Thoracic aorta (tissue), 2 donors: ENCODE measurements at regions not wholly inside any gene's neighbourhood (a gene's known extent, or its start where the extent isn't known, plus 50 kb on each side); places are given as distances from the start of the nearest gene placed in this dataset.

Experiments used
- ATAC-seq: fragments of 150-250 bp; one replicate; pipeline ENCODE4 v1.8.0; 2017; ENCODE audit warnings: low read depth; ENCODE audit not compliant: insufficient number of reproducible peaks, low FRiP score
- DNase-seq: peaks from one replicate; pipeline ENCODE4 v3.0.0-alpha.2; 2020; ENCODE audit warnings: low spot score
- H3K27ac ChIP-seq, 2 donors: fragments of 200-600 bp; sonication (generic); 1 replicate in 1 of 2; 2 replicates in 1 of 2; pipeline ENCODE4 v1.5.1; 2016; ENCODE audit warnings: mild to moderate bottlenecking in 2 of 2, moderate library complexity in 2 of 2
- H3K27me3 ChIP-seq: fragments of 200-600 bp; sonication (generic); replicated peaks from 2 replicates; pipeline ENCODE4 v1.6.0; 2016; ENCODE audit warnings: mild to moderate bottlenecking; ENCODE audit not compliant: insufficient read depth
- H3K36me3 ChIP-seq: fragments of 200-600 bp; sonication (generic); one replicate; pipeline ENCODE4 v1.5.1; 2016
- H3K4me1 ChIP-seq, 2 donors: fragments of 200-600 bp; sonication (generic); 1 replicate in 1 of 2; 2 replicates in 1 of 2; pipeline versions ENCODE4 v1.5.1 to v1.6.0; 2016; ENCODE audit warnings: low read depth in 2 of 2, mild to moderate bottlenecking in 1 of 2; ENCODE audit not compliant: control insufficient read depth in 1 of 2
- H3K4me3 ChIP-seq: fragments of 200-600 bp; sonication (generic); 2 replicates; pipeline ENCODE4 v1.5.1; 2016; ENCODE audit warnings: mild to moderate bottlenecking
- H3K9me3 ChIP-seq: fragments of 200-600 bp; sonication (generic); 2 replicates; pipeline ENCODE4 v1.5.1; 2016
- CTCF ChIP-seq: fragments of 200-600 bp; sonication (generic); IDR thresholded peaks from one replicate; pipeline ENCODE4 v1.5.1; 2019; ENCODE audit warnings: antibody characterized with exemption

GRCh38 chr11:23723861-23724260 lies 773.0 kb upstream of the LUZP2 start:
- Histone ChIP-seq H3K36me3 (no peaks in the 10 kb centered on the region), H3K4me3 (no peak overlapping the region), H3K27me3 (no peaks in the 10 kb centered on the region), H3K9me3 (no peaks in the 10 kb centered on the region), H3K27ac (no peak overlapping the region), H3K4me1 (no peaks in the 10 kb centered on the region)
- DNase-seq (no peak), ATAC-seq (no peak)
- TF ChIP-seq CTCF = no peak

GRCh38 chr11:23725752-23726151 lies 771.1 kb upstream of the LUZP2 start:
- no peak for TF ChIP-seq CTCF
- no peaks in the 10 kb centered on the region for H3K9me3 ChIP-seq
- no peak overlapping the region for H3K4me3 ChIP-seq
- H3K27me3 ChIP-seq = no peaks in the 10 kb centered on the region
- no peak for ATAC-seq
- DNase-seq = no peak
- no peaks in the 10 kb centered on the region for H3K4me1 ChIP-seq
- H3K36me3 ChIP-seq = no peaks in the 10 kb centered on the region
- H3K27ac ChIP-seq = no peak overlapping the region

- Histone ChIP-seq H3K4me3 (no peak overlapping the region), H3K9me3 (no peaks in the 10 kb centered on the region), H3K27me3 (no peaks in the 10 kb centered on the region), H3K27ac (no peak overlapping the region), H3K36me3 (no peaks in the 10 kb centered on the region), H3K4me1 (no peaks in the 10 kb centered on the region)
- ATAC-seq (no peak), DNase-seq (no peak)
- no peak for TF ChIP-seq CTCF
Measured at GRCh38 chr11:23727387-23727786, 769.5 kb upstream of the LUZP2 start.

- DNase-seq (no peak), ATAC-seq (no peak)
- H3K4me1 ChIP-seq = no peaks in the 10 kb centered on the region
- no peak overlapping the region for H3K4me3 ChIP-seq
- no peaks in the 10 kb centered on the region for H3K27me3 ChIP-seq
- no peak for TF ChIP-seq CTCF
- H3K36me3 ChIP-seq = no peaks in the 10 kb centered on the region
- H3K27ac ChIP-seq = no peak overlapping the region
- H3K9me3 ChIP-seq = no peaks in the 10 kb centered on the region
Measured at GRCh38 chr11:23727794-23728193, 769.1 kb upstream of the LUZP2 start.

- no peaks in the 10 kb centered on the region for H3K9me3 ChIP-seq
- no peaks in the 10 kb centered on the region for H3K36me3 ChIP-seq
- no peaks in the 10 kb centered on the region for H3K4me1 ChIP-seq
Measured at GRCh38 chr11:23729088-23729487, 767.8 kb upstream of the LUZP2 start.

More at GRCh38 chr11:23729088-23729487, 767.8 kb upstream of the LUZP2 start:
- DNase-seq (no peak), ATAC-seq (no peak)
- no peak for TF ChIP-seq CTCF
- Histone ChIP-seq H3K27ac (no peak overlapping the region), H3K4me3 (no peak overlapping the region), H3K27me3 (no peaks in the 10 kb centered on the region)
